HFF-Myc (cell line): ENCODE measurements at regions not wholly inside any gene's neighbourhood (a gene's known extent, or its start where the extent isn't known, plus 50 kb on each side); places are given as distances from the start of the nearest gene placed in this dataset.
"Not testable (repeated sequence)": the region's sequence is repeated elsewhere in the genome, so short reads cannot be mapped to it uniquely, and the experiment has no call there.

Source experiments
- DNase-seq: peaks from one replicate; pipeline ENCODE4 v3.0.0-alpha.2; 2011; ENCODE audit warnings: low read depth; ENCODE audit errors: extremely low read depth
- H3K4me3 ChIP-seq: replicated peaks from 2 replicates; pipeline ENCODE4 v1.5.1; 2011; ENCODE audit warnings: low read depth, mild to moderate bottlenecking, control low read depth, low read length
- TF ChIP-seq, protein P1 (sequence below): IDR thresholded peaks from 2 replicates; pipeline ENCODE4 v1.5.1; 2012; ENCODE audit warnings: mild to moderate bottlenecking, low read depth, low read length, control low read depth; ENCODE audit errors: missing control alignments

DNA sequence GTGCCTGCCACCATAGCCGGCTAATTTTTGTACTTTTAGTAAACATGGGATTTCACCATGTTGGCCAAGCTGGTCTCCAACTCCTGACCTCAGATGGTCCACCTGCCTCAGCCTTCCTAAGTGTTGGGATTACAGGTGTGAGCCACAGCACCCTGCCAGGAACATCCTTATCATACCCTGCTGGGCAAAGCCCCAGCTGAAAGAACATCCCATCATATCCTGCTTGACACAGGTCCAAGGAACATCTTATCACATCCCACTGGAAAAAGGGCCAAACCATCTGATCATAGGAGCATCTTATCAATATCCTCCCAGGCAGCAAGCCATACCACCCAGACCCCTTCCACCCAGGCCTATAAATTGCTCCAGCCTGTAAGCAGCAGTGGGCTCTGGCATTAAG lies 1109.2 kb upstream of the CDH8 start:
- TF ChIP-seq, protein P1, sequence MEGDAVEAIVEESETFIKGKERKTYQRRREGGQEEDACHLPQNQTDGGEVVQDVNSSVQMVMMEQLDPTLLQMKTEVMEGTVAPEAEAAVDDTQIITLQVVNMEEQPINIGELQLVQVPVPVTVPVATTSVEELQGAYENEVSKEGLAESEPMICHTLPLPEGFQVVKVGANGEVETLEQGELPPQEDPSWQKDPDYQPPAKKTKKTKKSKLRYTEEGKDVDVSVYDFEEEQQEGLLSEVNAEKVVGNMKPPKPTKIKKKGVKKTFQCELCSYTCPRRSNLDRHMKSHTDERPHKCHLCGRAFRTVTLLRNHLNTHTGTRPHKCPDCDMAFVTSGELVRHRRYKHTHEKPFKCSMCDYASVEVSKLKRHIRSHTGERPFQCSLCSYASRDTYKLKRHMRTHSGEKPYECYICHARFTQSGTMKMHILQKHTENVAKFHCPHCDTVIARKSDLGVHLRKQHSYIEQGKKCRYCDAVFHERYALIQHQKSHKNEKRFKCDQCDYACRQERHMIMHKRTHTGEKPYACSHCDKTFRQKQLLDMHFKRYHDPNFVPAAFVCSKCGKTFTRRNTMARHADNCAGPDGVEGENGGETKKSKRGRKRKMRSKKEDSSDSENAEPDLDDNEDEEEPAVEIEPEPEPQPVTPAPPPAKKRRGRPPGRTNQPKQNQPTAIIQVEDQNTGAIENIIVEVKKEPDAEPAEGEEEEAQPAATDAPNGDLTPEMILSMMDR: no peak
- no peak for DNase-seq
- H3K4me3 ChIP-seq: no peak overlapping the region

DNA sequence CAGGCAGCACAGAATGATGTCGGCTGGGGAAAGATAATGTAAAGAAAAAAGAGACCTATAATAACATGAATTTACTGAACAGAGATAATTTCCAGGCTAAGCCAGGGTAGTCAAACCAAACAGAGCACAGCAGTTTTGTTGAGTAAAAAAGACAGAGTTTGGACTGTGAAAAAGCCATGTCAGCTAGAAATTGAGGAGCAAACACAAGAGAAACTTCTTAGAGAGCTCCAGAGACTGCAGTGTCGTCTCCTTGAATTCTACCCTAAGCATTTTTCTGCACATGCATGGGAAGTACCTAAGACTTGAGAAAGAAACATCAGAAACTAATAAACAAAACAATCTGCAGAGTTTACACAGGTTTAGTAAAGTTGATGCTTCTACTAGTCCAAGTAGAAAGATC lies 1098.8 kb upstream of the CDH8 start:
- no peak for DNase-seq
- no peak overlapping the region for H3K4me3 ChIP-seq
- TF ChIP-seq, protein P1: no peak

DNA sequence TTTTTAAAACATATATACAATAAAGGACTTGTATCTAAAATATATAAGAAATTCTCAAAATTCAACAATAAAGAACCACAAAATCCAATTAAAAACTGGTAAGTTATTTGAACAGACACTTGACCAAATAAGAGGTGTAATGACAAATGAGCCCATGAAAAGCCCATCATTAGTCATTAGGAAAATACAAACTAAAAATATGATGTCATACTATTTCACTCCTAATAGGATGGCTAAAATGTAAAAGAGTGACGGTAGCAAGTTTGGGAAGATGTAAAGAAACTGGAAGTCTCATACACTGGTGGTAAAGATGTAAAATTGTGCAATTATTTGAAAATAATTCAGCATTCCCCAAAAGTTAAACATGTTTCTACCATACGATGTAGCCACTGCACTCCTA lies 1095.3 kb upstream of the CDH8 start:
- TF ChIP-seq, protein P1: no peak
- DNase-seq: no peak
- H3K4me3 ChIP-seq: no peak overlapping the region

DNA sequence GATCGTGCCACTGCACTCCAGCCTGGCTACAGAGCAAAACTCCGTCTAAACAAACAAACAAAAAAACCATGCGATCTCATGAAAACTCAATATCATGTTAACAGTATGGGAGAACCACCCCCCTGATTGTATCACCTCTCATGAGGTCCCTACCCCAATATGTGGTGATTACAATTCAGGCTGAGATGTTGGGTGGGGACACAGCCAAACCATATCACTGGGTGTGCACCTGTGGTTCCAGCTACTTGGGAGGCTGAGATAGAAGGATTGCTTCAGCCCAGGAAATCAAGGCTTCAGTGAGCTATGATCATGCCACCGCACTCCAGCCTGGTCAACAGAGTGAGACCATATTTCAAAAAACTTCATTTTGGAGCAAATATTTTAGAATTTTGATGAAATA lies 1094.7 kb upstream of the CDH8 start:
- no peak for DNase-seq
- H3K4me3 ChIP-seq: no peak overlapping the region
- TF ChIP-seq, protein P1: no peak

DNA sequence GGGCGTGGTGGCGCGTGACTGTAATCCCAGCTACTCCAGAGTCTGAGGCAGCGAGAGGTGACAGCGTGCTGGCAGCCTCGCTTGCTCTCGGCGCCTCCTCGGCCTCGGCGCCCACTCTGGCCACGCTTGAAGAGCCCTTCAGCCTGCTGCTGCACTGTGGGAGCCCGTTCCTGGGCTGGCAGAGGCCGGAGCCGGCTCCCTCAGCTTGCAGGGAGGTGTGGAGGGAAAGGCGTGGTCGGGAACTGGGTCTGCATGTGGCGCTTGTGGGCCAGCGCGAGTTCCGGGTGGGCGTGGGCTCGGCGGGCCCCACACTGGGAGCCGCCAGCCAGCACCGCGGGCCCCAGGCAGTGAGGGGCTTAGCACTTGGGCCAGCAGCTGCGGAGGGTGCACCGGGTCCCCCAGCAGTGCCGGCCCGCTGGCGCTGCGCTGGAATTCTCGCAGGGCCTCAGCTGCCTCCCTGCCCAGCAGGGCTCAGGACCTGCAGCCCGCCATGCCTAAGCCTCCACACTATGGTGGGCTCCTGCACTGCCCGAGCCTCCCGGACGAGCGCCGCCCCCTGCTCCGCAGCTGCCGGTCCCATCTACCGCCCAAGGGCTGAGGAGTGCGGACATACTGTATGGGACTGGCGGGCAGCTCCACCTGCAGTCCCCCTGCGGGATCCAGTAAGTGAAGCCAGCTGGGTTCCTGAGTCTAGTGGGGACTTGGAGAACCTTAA lies 1093.3 kb upstream of the CDH8 start:
- TF ChIP-seq, protein P1: no peak
- H3K4me3 ChIP-seq: no peak overlapping the region
- DNase-seq: no peak

DNA sequence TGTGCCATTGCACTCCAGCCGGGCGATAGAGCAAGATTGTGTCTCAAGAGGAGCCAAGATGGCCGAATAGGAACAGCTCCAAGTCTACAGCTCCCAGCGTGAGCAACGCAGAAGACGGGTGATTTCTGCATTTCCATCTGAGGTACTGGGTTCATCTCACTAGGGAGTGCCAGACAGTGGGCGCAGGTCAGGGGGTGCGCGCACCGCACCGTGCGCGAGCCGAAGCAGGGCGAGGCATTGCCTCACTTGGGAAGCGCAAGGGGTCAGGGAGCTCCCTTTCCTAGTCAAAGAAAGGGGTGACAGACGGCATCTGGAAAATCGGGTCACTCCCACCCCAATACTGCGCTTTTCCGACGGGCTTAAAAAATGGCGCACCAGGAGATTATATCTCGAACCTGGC lies 1083.7 kb upstream of the CDH8 start:
- DNase-seq, H3K4me3 ChIP-seq: not testable (repeated sequence)

DNA sequence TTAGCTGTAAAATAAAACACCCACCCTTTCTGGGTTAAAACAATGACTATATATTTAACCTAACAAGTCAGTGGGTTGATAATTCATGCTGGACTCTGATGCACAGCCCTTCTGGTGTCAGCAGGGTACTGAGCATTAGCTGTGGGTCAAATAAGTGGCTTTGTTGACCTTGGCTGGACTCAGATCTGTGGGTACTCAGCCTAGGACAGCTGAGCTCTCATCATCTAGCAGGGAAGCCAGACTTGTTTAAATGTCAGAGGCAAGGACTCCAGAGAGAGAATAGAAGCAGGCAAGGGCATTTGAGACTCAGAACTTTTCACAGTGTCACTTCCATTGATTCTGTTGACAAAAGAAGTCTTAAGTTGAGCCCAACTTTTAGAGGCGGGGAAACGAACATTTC lies 1063.8 kb upstream of the CDH8 start:
- no peak overlapping the region for H3K4me3 ChIP-seq
- TF ChIP-seq, protein P1: no peak
- DNase-seq: no peak
